ENCODE measurements at regions not wholly inside any gene's neighbourhood (a gene's known extent, or its start where the extent isn't known, plus 50 kb on each side); places are given as distances from the start of the nearest gene placed in this dataset.

DNA sequence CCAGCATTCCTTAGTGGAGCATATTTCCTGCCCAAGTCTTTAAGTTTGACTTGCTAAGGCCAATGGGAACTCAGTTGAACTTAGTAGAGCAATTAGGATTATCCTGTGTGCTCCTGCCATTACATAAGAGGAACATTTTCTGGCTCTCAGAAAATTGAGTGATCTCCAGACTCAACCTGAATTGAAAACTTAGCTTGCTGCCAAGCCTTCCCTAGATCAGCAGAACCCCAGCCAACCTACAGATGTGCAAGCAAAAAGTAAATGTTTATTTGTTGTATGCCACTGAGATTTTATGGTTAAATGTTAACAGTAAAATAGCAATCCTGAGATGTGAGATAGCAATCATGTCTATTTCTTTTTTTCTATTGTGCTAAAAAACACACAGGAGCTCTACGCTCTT is 350.9 kb downstream of the OLFM4 start:
- TF ChIP-seq, protein P1, sequence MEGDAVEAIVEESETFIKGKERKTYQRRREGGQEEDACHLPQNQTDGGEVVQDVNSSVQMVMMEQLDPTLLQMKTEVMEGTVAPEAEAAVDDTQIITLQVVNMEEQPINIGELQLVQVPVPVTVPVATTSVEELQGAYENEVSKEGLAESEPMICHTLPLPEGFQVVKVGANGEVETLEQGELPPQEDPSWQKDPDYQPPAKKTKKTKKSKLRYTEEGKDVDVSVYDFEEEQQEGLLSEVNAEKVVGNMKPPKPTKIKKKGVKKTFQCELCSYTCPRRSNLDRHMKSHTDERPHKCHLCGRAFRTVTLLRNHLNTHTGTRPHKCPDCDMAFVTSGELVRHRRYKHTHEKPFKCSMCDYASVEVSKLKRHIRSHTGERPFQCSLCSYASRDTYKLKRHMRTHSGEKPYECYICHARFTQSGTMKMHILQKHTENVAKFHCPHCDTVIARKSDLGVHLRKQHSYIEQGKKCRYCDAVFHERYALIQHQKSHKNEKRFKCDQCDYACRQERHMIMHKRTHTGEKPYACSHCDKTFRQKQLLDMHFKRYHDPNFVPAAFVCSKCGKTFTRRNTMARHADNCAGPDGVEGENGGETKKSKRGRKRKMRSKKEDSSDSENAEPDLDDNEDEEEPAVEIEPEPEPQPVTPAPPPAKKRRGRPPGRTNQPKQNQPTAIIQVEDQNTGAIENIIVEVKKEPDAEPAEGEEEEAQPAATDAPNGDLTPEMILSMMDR (IDR thresholded peaks at IDR 0.05; ENCODE audit: extremely low read depth in 1 of 2, insufficient read depth in 1 of 2, low read depth in 1 of 2, low read length in 2 of 2), result no peak
- TF ChIP-seq EZH2 (IDR thresholded peaks at IDR 0.05; ENCODE audit: borderline replicate concordance, low read depth, low read length, severe bottlenecking), result no peak
- no peak for TF ChIP-seq POLR2AphosphoS5 (IDR thresholded peaks at IDR 0.05; ENCODE audit: insufficient read depth, low read depth, low read length)
- TF ChIP-seq JUN (IDR thresholded peaks at IDR 0.05; ENCODE audit: borderline replicate concordance, insufficient read depth, insufficient read length, low read depth), result no peak
